Osteocyte (in vitro differentiated cells): ENCODE measurements at regions not wholly inside any gene's neighbourhood (a gene's known extent, or its start where the extent isn't known, plus 50 kb on each side); places are given as distances from the start of the nearest gene placed in this dataset.

ENCODE experiments used
- DNase-seq: peaks from one replicate; pipeline ENCODE4 v3.0.0; 2021; ENCODE audit warnings: mixed read lengths; ENCODE audit not compliant: unreplicated experiment; ENCODE audit errors: extremely low spot score
- H3K27ac Mint-ChIP-seq: one replicate; pipeline ENCODE4 v1.8.0; 2021; ENCODE audit warnings: mild to moderate bottlenecking, mixed read lengths; ENCODE audit not compliant: unreplicated experiment
- H3K27me3 Mint-ChIP-seq: one replicate; pipeline ENCODE4 v1.8.0; 2021; ENCODE audit warnings: mixed read lengths; ENCODE audit not compliant: unreplicated experiment
- H3K36me3 Mint-ChIP-seq: one replicate; pipeline ENCODE4 v1.8.0; 2021; ENCODE audit warnings: mixed read lengths; ENCODE audit not compliant: unreplicated experiment
- H3K4me1 Mint-ChIP-seq: one replicate; pipeline ENCODE4 v1.8.0; 2021; ENCODE audit warnings: mixed read lengths; ENCODE audit not compliant: unreplicated experiment
- H3K4me3 Mint-ChIP-seq: one replicate; pipeline ENCODE4 v1.8.0; 2021; ENCODE audit warnings: mild to moderate bottlenecking, moderate library complexity, mixed read lengths; ENCODE audit not compliant: unreplicated experiment
- H3K9me3 Mint-ChIP-seq: one replicate; pipeline ENCODE4 v1.8.0; 2021; ENCODE audit warnings: mixed read lengths; ENCODE audit not compliant: unreplicated experiment
- TF ChIP-seq, protein P1 (sequence below): fragments of 200-600 bp; sonication (generic); IDR thresholded peaks from 2 replicates; pipeline ENCODE4 v1.5.0; 2021; ENCODE audit warnings: antibody characterized with exemption, mild to moderate bottlenecking, moderate library complexity

GRCh38 chr2:34875091-34875745 lies 1276.1 kb upstream of the FAM98A start:
- Mint-ChIP-seq H3K4me1 (no peaks in the 10 kb centered on the region), H3K9me3 (no peaks in the 10 kb centered on the region), H3K27me3 (peaks cover 3% of the 10 kb centered on the region), H3K36me3 (no peaks in the 10 kb centered on the region), H3K27ac (no peak overlapping the region), H3K4me3 (no peak overlapping the region)
- TF ChIP-seq, protein P1, sequence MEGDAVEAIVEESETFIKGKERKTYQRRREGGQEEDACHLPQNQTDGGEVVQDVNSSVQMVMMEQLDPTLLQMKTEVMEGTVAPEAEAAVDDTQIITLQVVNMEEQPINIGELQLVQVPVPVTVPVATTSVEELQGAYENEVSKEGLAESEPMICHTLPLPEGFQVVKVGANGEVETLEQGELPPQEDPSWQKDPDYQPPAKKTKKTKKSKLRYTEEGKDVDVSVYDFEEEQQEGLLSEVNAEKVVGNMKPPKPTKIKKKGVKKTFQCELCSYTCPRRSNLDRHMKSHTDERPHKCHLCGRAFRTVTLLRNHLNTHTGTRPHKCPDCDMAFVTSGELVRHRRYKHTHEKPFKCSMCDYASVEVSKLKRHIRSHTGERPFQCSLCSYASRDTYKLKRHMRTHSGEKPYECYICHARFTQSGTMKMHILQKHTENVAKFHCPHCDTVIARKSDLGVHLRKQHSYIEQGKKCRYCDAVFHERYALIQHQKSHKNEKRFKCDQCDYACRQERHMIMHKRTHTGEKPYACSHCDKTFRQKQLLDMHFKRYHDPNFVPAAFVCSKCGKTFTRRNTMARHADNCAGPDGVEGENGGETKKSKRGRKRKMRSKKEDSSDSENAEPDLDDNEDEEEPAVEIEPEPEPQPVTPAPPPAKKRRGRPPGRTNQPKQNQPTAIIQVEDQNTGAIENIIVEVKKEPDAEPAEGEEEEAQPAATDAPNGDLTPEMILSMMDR = no peak
- DNase-seq = no peak

DNA sequence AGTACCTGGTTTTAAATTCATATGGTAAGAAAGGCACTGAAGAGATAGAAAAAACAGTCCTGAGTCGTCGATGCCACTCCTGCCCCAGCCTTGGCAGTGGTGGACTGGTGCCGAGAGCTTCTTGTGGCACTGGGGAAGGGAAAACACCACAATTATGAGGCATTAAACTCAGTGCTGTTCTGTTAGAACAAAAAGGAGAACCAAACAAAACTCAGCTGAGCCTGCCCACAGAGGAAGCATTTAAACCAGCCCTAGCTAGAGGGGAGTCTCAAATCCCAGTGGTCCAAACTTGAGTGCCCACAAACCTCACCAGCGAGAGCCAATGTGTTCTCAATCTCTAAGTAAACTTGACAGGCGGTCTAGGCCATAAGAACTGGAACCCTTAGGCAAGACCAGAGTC lies 1254.5 kb upstream of the FAM98A start:
- Mint-ChIP-seq H3K36me3 (no peaks in the 10 kb centered on the region), H3K27me3 (no peaks in the 10 kb centered on the region)

GRCh38 chr2:34851804-34852203 lies 1252.7 kb upstream of the FAM98A start:
- Mint-ChIP-seq H3K27me3 (no peaks in the 10 kb centered on the region), H3K27ac (no peak overlapping the region), H3K4me1 (no peaks in the 10 kb centered on the region), H3K36me3 (no peaks in the 10 kb centered on the region), H3K4me3 (no peak overlapping the region), H3K9me3 (peaks cover 30% of the 10 kb centered on the region)
- no peak for DNase-seq
- TF ChIP-seq, protein P1 = no peak

More for the DNA sequence above, 1254.5 kb upstream of the FAM98A start:
- Mint-ChIP-seq H3K27ac (no peak overlapping the region), H3K9me3 (peaks cover 33% of the 10 kb centered on the region), H3K4me1 (no peaks in the 10 kb centered on the region), H3K4me3 (no peak overlapping the region)
- TF ChIP-seq, protein P1 = no peak
- DNase-seq = no peak

DNA sequence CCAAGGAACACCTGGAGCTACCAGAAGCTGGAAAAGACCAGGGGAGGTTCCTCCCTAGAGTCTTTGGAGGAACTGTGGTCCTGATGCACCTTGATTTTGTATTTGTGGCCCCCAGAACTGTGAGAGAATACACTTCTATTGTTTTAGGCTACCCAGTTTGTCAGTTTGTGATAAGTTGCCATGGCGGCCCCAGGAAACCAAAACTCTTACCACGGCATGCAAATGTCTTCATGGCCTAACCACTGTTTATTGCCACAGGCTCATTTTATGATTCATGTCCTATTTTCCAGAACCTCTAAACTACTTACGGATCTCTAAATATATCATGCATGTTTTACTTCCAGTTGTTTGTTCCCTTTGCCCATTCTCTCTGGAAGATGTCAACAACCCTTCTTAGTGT lies 1250.7 kb upstream of the FAM98A start:
- DNase-seq = no peak
- Mint-ChIP-seq H3K4me3 (no peak overlapping the region), H3K36me3 (no peaks in the 10 kb centered on the region), H3K9me3 (peaks cover 13% of the 10 kb centered on the region), H3K4me1 (no peaks in the 10 kb centered on the region), H3K27me3 (no peaks in the 10 kb centered on the region), H3K27ac (no peak overlapping the region)
- TF ChIP-seq, protein P1 = no peak

DNA sequence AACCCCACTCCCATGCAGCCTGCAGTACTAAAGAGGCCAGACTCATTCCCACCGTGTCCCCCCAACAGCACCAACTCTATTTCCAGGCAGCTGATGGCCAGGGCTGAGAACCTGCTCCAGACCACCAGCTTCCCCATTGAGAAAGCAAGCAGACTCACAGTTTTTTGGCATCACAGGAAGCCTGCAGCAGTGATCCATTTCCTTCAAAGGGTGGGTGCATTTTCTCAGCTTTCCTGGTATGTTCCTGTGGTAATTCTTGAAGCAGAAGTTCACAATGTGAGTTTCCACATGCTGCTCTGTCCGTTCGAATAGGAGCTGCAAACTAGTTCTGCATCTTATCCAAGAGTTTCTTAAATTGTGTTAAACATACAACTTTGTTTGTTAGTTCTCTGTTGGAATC lies 1249.6 kb upstream of the FAM98A start:
- TF ChIP-seq, protein P1 = no peak
- H3K27ac Mint-ChIP-seq = no peak overlapping the region

More for the DNA sequence above, 1249.6 kb upstream of the FAM98A start:
- Mint-ChIP-seq H3K27me3 (no peaks in the 10 kb centered on the region), H3K4me1 (no peaks in the 10 kb centered on the region), H3K9me3 (peaks cover 13% of the 10 kb centered on the region), H3K4me3 (no peak overlapping the region), H3K36me3 (no peaks in the 10 kb centered on the region)
- no peak for DNase-seq
